Stimulated activated naive CD4-positive, alpha-beta T cell treated with Interleukin-2 at 50 U/mL for 16 hours (primary cell): ENCODE measurements at regions not wholly inside any gene's neighbourhood (a gene's known extent, or its start where the extent isn't known, plus 50 kb on each side); places are given as distances from the start of the nearest gene placed in this dataset.
A peak's percentile ranks its signal among the peaks of the same experiment; 100 is the strongest.

ENCODE experiments used
- DNase-seq: peaks from one replicate; lab custom pipeline; 2025; lab: John Stamatoyannopoulos, UW

- no peak for DNase-seq
Observed at GRCh38 chr10:62710182-62710581, 94.3 kb upstream of the ADO start.

GRCh38 chr10:62715383-62715782 lies 89.1 kb upstream of the ADO start:
- DNase-seq: no peak

GRCh38 chr10:62718585-62718984 lies 85.9 kb upstream of the ADO start:
- DNase-seq: no peak

- no peak for DNase-seq
Observed at GRCh38 chr10:62719061-62719460, 85.5 kb upstream of the ADO start.

- DNase-seq: no peak
Observed at GRCh38 chr10:62721687-62722086, 82.8 kb upstream of the ADO start.

DNA sequence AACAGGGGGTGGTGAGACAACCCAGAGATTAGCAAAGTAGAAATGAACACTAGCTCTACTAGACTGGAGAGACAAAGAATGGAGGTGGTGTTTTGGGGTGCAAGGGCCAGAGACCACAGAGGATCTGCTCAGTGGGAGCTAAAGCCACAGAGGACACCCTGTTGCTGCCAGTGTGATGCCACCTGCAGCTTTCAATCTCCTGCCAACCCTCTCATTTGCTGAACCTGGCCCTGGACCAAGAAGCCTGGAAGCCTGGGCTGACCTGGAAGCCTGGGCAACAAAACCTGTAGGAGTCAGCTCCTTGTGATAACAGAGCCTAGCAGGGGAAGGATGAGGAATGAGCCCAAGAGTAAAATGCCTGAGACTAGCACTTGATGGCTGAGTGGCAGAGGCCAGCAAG lies 81.1 kb upstream of the ADO start:
- no peak for DNase-seq

DNA sequence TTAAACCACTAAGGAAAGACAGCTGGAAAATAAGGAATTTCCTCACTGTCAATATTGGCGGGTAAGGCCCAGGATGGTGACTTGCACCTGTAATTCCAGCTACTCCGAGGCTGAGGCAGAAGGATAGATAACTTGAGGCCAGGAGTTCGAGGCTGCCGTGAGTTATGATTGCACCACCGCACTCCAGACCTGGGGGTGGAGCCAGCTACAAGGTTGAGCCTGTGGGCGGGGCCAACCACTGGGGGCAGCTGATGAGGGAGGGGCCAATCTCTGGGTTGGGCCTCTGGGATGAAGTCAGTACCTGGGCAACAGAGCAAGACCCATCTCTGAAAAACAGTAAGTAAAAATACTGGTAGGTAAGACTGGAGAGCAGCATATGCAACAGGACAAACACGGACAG lies 80.1 kb upstream of the ADO start:
- no peak for DNase-seq

DNA sequence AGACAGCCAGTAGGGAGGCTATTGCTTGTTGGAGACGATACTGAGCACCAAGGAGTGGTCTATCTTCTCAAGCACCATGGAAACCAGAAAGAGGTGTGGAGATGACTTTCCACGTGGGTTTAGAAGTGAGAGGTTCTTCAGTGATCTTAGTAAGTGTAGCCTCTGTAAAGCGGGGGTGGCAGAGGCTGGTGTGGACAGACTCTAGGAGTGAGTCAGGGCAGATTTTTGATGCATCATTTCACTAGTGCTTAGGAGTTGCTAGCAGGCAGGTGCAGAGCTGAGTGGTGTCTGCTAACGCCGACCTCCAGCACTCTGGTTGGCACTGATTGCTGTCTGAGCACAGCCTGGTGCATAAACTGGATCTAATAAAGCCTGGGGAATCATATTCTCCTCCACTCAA lies 78.4 kb upstream of the ADO start:
- DNase-seq: peak; percentile 81

DNA sequence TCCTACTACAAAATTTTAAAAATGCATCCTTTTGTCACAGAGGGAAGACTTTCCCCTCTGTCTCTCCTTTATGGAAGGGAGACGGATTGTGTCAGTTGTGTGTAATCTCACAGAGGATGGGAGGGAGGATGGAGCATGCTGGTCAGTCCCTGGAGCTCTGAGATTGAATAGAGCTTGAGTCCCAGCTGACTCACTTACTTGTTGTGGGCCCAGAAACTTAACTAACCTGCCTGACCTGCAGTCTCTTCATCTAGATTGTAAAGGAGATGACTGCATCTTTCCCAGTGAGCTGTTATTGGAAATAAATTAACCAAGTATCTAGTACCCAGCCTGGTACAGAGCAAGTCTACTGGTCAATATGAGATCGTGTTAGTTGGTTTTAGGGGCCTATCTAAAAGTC lies 77.9 kb upstream of the ADO start:
- no peak for DNase-seq

DNA sequence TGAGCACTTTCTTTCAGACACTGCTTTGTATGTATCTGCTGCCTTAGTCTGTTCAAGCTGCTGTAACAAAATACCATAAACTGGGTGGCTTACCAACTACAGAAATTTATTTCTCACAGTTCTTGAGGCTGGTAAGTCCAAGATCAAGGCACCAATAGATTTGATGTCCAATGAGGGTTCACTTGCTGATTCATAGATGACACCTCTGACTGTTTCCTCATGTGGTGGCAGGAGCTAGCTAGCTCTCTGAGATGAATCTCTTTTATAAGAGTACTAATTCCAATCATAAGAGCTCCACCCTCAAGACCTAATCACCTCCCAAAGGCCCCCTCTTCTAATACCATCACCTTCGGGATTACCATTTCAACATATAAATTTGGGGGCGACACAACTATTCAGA lies 76.6 kb upstream of the ADO start:
- DNase-seq: peak; percentile 4

GRCh38 chr10:62728479-62728878 lies 76.0 kb upstream of the ADO start:
- DNase-seq: peak; percentile 16

- DNase-seq: peak; percentile 60
Observed at GRCh38 chr10:62732841-62733653, 71.5 kb upstream of the ADO start.

DNA sequence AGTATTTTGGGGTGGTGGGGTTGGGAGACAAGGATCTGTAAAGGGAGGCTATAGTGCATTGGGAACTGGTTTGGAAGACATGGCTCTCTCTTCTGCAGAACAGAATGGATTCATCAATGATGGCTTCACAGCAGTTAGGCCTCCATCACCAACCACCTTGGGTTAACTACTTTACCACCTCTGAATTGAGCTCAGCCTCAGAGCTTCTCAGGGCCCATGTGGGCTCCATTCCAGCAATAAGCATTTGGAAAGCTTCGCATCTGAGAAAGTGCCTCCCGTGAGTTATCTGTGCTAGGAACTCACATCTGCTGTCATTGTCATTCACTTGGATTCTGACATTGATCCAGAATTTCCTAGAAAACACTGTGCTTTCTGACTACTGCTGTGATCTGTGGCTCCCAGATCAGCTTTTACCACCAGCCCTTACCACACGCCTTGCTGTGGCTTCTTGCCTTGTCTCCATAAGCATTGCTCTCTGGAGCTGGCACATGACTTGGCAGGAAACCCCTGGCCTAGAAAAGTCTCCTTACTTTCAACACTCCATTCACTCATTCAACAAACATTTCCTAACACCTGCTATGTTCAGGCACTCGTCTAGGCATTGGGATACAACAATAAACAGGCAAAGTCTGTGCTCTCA lies 70.7 kb upstream of the ADO start:
- no peak for DNase-seq

DNA sequence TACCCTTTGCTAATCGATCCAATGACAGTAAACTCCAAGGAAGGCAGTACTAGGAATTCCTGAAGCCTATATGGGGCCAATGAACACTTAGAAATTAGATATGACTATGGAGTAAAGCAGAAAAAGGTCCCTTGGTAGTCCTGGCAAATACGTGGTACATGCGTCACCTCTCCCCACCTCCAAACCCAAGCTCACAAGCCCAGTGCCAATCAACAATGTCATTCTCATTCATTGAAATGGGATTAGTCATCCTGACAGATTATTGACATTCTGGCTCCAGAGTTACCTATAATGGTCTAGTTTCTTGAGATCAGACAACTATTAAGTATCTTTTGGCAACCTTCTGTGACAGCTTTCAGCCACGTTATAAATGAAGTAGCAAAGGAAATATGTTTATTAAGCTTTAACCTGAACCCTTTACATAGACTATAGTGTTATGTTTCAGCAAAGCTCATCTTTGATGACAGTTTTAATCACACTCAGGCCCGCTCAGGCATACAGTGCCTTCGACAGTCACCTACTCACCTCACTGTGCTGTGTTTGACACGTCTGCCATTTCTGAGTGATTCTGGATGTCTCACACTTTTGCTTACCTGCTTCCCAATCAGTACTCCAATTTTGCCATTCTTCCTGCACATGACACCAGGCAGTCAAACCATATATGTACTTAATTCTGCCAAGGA lies 69.6 kb upstream of the ADO start:
- no peak for DNase-seq

- no peak for DNase-seq
Observed at GRCh38 chr10:62735464-62736167, 68.9 kb upstream of the ADO start.

GRCh38 chr10:62736168-62736546 lies 68.4 kb upstream of the ADO start:
- no peak for DNase-seq

GRCh38 chr10:62738916-62739315 lies 65.6 kb upstream of the ADO start:
- DNase-seq: no peak

GRCh38 chr10:62740885-62741745 lies 63.4 kb upstream of the ADO start:
- no peak for DNase-seq

- no peak for DNase-seq
Observed at GRCh38 chr10:62741996-62742395, 62.5 kb upstream of the ADO start.

GRCh38 chr10:62742536-62743061 lies 61.9 kb upstream of the ADO start:
- DNase-seq: no peak

- no peak for DNase-seq
Observed at GRCh38 chr10:62744136-62744535, 60.4 kb upstream of the ADO start.
